ENCODE measurements at regions not wholly inside any gene's neighbourhood (a gene's known extent, or its start where the extent isn't known, plus 50 kb on each side); places are given as distances from the start of the nearest gene placed in this dataset.

GRCh38 chr10:65544756-65545155, 1381.1 kb upstream of the LRRTM3 start (continued):
- TF ChIP-seq BACH2 (CRISPR knock-in tag; IDR thresholded peaks at IDR 0.05; ENCODE audit: borderline replicate concordance) (no peak), PPARA (CRISPR knock-in tag; IDR thresholded peaks at IDR 0.05; ENCODE audit: borderline replicate concordance) (no peak), ARNTL (CRISPR knock-in tag; IDR thresholded peaks at IDR 0.05; ENCODE audit: borderline replicate concordance, low read depth) (no peak)

DNA sequence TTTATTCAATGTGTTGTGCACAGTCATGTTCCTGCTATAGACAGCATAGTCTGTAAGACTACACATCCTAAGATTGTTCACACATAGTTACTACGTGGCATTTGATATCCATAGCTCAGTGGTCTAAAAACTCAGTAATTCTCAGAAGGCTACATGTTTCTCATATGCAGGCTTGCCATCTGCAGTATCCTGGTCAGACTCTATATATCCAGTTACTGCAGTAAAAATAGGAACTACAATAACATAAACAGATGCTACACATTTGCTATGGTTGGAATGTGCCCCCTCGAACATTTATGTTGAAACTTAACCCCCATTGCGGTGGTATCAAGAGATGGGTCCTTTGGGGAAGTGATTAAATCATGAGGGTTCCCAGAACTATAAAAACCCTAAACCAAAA, 1377.8 kb upstream of the LRRTM3 start:
- ATAC-seq, result no peak
- TF ChIP-seq ZFP30 (CRISPR knock-in tag; IDR thresholded peaks at IDR 0.05) (no peak), GLIS3 (CRISPR knock-in tag; IDR thresholded peaks at IDR 0.05) (no peak), RARB (CRISPR knock-in tag; IDR thresholded peaks at IDR 0.05) (no peak), TOX (CRISPR knock-in tag; IDR thresholded peaks at IDR 0.05; ENCODE audit: borderline replicate concordance) (no peak), ZNF8 (CRISPR knock-in tag; IDR thresholded peaks at IDR 0.05) (no peak), ZC3H10 (CRISPR knock-in tag; IDR thresholded peaks at IDR 0.05) (no peak), CSRNP3 (CRISPR knock-in tag; IDR thresholded peaks at IDR 0.05) (no peak), ARNTL (CRISPR knock-in tag; IDR thresholded peaks at IDR 0.05; ENCODE audit: borderline replicate concordance, low read depth) (no peak), ZNF70 (CRISPR knock-in tag; IDR thresholded peaks at IDR 0.05) (no peak), ESRRG (CRISPR knock-in tag; IDR thresholded peaks at IDR 0.05) (no peak), ZFP3 (CRISPR knock-in tag; IDR thresholded peaks at IDR 0.05) (no peak), BACH2 (CRISPR knock-in tag; IDR thresholded peaks at IDR 0.05; ENCODE audit: borderline replicate concordance) (no peak), CSDC2 (CRISPR knock-in tag; IDR thresholded peaks at IDR 0.05) (no peak), TSHZ2 (CRISPR knock-in tag; IDR thresholded peaks at IDR 0.05) (no peak), TCF4 (CRISPR knock-in tag; IDR thresholded peaks at IDR 0.05; ENCODE audit: borderline replicate concordance) (no peak), OSR1 (CRISPR knock-in tag; IDR thresholded peaks at IDR 0.05) (no peak), ZNF565 (CRISPR knock-in tag; conservative IDR thresholded peaks at IDR 0.05; ENCODE audit: low read depth) (no peak)
- TF ChIP-seq, protein P1, sequence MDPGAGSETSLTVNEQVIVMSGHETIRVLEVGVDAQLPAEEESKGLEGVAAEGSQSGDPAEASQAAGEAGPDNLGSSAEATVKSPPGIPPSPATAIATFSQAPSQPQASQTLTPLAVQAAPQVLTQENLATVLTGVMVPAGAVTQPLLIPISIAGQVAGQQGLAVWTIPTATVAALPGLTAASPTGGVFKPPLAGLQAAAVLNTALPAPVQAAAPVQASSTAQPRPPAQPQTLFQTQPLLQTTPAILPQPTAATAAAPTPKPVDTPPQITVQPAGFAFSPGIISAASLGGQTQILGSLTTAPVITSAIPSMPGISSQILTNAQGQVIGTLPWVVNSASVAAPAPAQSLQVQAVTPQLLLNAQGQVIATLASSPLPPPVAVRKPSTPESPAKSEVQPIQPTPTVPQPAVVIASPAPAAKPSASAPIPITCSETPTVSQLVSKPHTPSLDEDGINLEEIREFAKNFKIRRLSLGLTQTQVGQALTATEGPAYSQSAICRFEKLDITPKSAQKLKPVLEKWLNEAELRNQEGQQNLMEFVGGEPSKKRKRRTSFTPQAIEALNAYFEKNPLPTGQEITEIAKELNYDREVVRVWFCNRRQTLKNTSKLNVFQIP (CRISPR knock-in tag; IDR thresholded peaks at IDR 0.05; ENCODE audit: borderline replicate concordance, low read depth), result no peak
- TF ChIP-seq, protein P2, sequence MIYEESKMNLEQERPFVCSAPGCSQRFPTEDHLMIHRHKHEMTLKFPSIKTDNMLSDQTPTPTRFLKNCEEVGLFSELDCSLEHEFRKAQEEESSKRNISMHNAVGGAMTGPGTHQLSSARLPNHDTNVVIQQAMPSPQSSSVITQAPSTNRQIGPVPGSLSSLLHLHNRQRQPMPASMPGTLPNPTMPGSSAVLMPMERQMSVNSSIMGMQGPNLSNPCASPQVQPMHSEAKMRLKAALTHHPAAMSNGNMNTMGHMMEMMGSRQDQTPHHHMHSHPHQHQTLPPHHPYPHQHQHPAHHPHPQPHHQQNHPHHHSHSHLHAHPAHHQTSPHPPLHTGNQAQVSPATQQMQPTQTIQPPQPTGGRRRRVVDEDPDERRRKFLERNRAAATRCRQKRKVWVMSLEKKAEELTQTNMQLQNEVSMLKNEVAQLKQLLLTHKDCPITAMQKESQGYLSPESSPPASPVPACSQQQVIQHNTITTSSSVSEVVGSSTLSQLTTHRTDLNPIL (CRISPR knock-in tag; IDR thresholded peaks at IDR 0.05; ENCODE audit: low read depth), result no peak
- TF ChIP-seq, protein P3, sequence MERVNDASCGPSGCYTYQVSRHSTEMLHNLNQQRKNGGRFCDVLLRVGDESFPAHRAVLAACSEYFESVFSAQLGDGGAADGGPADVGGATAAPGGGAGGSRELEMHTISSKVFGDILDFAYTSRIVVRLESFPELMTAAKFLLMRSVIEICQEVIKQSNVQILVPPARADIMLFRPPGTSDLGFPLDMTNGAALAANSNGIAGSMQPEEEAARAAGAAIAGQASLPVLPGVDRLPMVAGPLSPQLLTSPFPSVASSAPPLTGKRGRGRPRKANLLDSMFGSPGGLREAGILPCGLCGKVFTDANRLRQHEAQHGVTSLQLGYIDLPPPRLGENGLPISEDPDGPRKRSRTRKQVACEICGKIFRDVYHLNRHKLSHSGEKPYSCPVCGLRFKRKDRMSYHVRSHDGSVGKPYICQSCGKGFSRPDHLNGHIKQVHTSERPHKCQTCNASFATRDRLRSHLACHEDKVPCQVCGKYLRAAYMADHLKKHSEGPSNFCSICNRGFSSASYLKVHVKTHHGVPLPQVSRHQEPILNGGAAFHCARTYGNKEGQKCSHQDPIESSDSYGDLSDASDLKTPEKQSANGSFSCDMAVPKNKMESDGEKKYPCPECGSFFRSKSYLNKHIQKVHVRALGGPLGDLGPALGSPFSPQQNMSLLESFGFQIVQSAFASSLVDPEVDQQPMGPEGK (CRISPR knock-in tag; IDR thresholded peaks at IDR 0.05; ENCODE audit: borderline replicate concordance), result no peak

- ATAC-seq, result no peak
- TF ChIP-seq ESRRG (CRISPR knock-in tag; IDR thresholded peaks at IDR 0.05), result no peak
- no peak for TF ChIP-seq ZFP30 (CRISPR knock-in tag; IDR thresholded peaks at IDR 0.05)
- TF ChIP-seq, protein P2 (CRISPR knock-in tag; IDR thresholded peaks at IDR 0.05; ENCODE audit: low read depth), result no peak
- TF ChIP-seq ISL1 (CRISPR knock-in tag; IDR thresholded peaks at IDR 0.05), result no peak
- no peak for TF ChIP-seq CSDC2 (CRISPR knock-in tag; IDR thresholded peaks at IDR 0.05)
- TF ChIP-seq RARB (CRISPR knock-in tag; IDR thresholded peaks at IDR 0.05), result no peak
- TF ChIP-seq, protein P1 (CRISPR knock-in tag; IDR thresholded peaks at IDR 0.05; ENCODE audit: borderline replicate concordance, low read depth), result no peak
- TF ChIP-seq ARNTL (CRISPR knock-in tag; IDR thresholded peaks at IDR 0.05; ENCODE audit: borderline replicate concordance, low read depth), result no peak
- no peak for TF ChIP-seq CSRNP3 (CRISPR knock-in tag; IDR thresholded peaks at IDR 0.05)
- TF ChIP-seq SNAI2 (CRISPR knock-in tag; IDR thresholded peaks at IDR 0.05), result no peak
- TF ChIP-seq TCF4 (CRISPR knock-in tag; IDR thresholded peaks at IDR 0.05; ENCODE audit: borderline replicate concordance), result no peak
- TF ChIP-seq ZFP3 (CRISPR knock-in tag; IDR thresholded peaks at IDR 0.05), result no peak
These were observed 1375.1 kb upstream of the LRRTM3 start for GRCh38 chr10:65550761-65551160.
